ENCODE measurements at regions not wholly inside any gene's neighbourhood (a gene's known extent, or its start where the extent isn't known, plus 50 kb on each side); places are given as distances from the start of the nearest gene placed in this dataset.

- TF ChIP-seq REST (IDR thresholded peaks at IDR 0.05; ENCODE audit: unreplicated experiment): no peak
- no peak for TF ChIP-seq ETS1 (IDR thresholded peaks at IDR 0.05)
- no peak for TF ChIP-seq ZNF331 (CRISPR knock-in tag; IDR thresholded peaks at IDR 0.05; ENCODE audit: low read depth)
- TF ChIP-seq ZNF462 (CRISPR knock-in tag; IDR thresholded peaks at IDR 0.05): no peak
- no peak for TF ChIP-seq STAT1 (IDR thresholded peaks at IDR 0.05; ENCODE audit: unreplicated experiment)
- no peak for TF ChIP-seq CREB1 (CRISPR knock-in tag; IDR thresholded peaks at IDR 0.05; ENCODE audit: low read depth)
- no peak for TF ChIP-seq EZH2phosphoT487 (IDR thresholded peaks at IDR 0.05; ENCODE audit: unreplicated experiment)
- no peak for TF ChIP-seq EZH2 (IDR thresholded peaks at IDR 0.05; ENCODE audit: low read depth, unreplicated experiment)
These were observed 598.7 kb upstream of the KLF12 start for GRCh38 chr13:74732736-74733385.

More at GRCh38 chr13:74732736-74733385, 598.7 kb upstream of the KLF12 start:
- Histone ChIP-seq H2AFZ (peak overlapping the region; percentile 57; the same call in 1 of the 2 replicates), H4K20me1 (replicated peaks; ENCODE audit: insufficient read depth) (no peaks in the 10 kb centered on the region), H3K79me2 (replicated peaks; ENCODE audit: insufficient read depth) (no peaks in the 10 kb centered on the region), H3K36me3 (ENCODE audit: insufficient read depth) (no peaks in the 10 kb centered on the region), H3K4me3 (no peak overlapping the region), H3K9me2 (ENCODE audit: insufficient read depth) (peaks cover 9% of the 10 kb centered on the region), H3K4me2 (no peak overlapping the region), H3F3A (replicated peaks; ENCODE audit: low read depth) (no peaks in the 10 kb centered on the region), H3K27ac (ENCODE audit: low read depth) (no peak overlapping the region), H3K27me3 (ENCODE audit: insufficient read depth) (no peaks in the 10 kb centered on the region), H3K4me1 (ENCODE audit: insufficient read depth) (peaks cover 16% of the 10 kb centered on the region)
- H3K27me3 Mint-ChIP-seq (ENCODE audit: insufficient read depth, low read depth, poor library complexity): no peaks in the 10 kb centered on the region
- no peaks in the 10 kb centered on the region for H3K9me3 Mint-ChIP-seq
- no peak overlapping the region for H3K4me3 Mint-ChIP-seq
- no peak for DNase-seq (ENCODE audit: low spot score)
- no peaks in the 10 kb centered on the region for H3K36me3 Mint-ChIP-seq (ENCODE audit: low read depth)
- H3K27ac Mint-ChIP-seq: 0 out of 2 replicates have a peak overlapping the region, but pooled peaks have one; percentile 14
- peaks cover 16% of the 10 kb centered on the region; the same call in 2 of the 3 replicates for H3K4me1 Mint-ChIP-seq
- ATAC-seq: no peak
